NCI-H1105 (cell line): ENCODE measurements at regions not wholly inside any gene's neighbourhood (a gene's known extent, or its start where the extent isn't known, plus 50 kb on each side); places are given as distances from the start of the nearest gene placed in this dataset.

ENCODE experiments used
- DNase-seq: peaks from one replicate; lab custom pipeline; 2025; lab: John Stamatoyannopoulos, UW

- DNase-seq, result no peak
Observed at GRCh38 chr1:29835874-29836273, 599.6 kb downstream of the PTPRU start.

- peak; percentile 42 for DNase-seq
Observed at GRCh38 chr1:29835406-29835805, 599.1 kb downstream of the PTPRU start.

- peak; percentile 13 for DNase-seq
Observed at GRCh38 chr1:29833581-29833980, 597.3 kb downstream of the PTPRU start.

- DNase-seq, result no peak
Observed at GRCh38 chr1:29832936-29833335, 596.6 kb downstream of the PTPRU start.

- DNase-seq, result no peak
Observed at GRCh38 chr1:29832471-29832870, 596.1 kb downstream of the PTPRU start.

- DNase-seq, result no peak
Observed at GRCh38 chr1:29831500-29832117, 595.3 kb downstream of the PTPRU start.

- DNase-seq, result no peak
Observed at GRCh38 chr1:29830916-29831315, 594.6 kb downstream of the PTPRU start.

GRCh38 chr1:29830383-29830782, 594.1 kb downstream of the PTPRU start:
- DNase-seq, result no peak

GRCh38 chr1:29829448-29830344, 593.4 kb downstream of the PTPRU start:
- no peak for DNase-seq

- no peak for DNase-seq
Observed at GRCh38 chr1:29828526-29829447, 592.5 kb downstream of the PTPRU start.

GRCh38 chr1:29827801-29828525, 591.6 kb downstream of the PTPRU start:
- no peak for DNase-seq

GRCh38 chr1:29827237-29827750, 591.0 kb downstream of the PTPRU start:
- no peak for DNase-seq

GRCh38 chr1:29826646-29827045, 590.3 kb downstream of the PTPRU start:
- DNase-seq, result no peak

GRCh38 chr1:29825941-29826415, 589.7 kb downstream of the PTPRU start:
- DNase-seq, result no peak

- DNase-seq, result no peak
Observed at GRCh38 chr1:29825274-29825940, 589.1 kb downstream of the PTPRU start.

- no peak for DNase-seq
Observed at GRCh38 chr1:29824511-29825273, 588.4 kb downstream of the PTPRU start.

GRCh38 chr1:29824025-29824424, 587.7 kb downstream of the PTPRU start:
- DNase-seq, result no peak

GRCh38 chr1:29823561-29823960, 587.2 kb downstream of the PTPRU start:
- no peak for DNase-seq

GRCh38 chr1:29821605-29822004, 585.3 kb downstream of the PTPRU start:
- peak; percentile 35 for DNase-seq

GRCh38 chr1:29820401-29820800, 584.1 kb downstream of the PTPRU start:
- no peak for DNase-seq
